ENCODE measurements at regions not wholly inside any gene's neighbourhood (a gene's known extent, or its start where the extent isn't known, plus 50 kb on each side); places are given as distances from the start of the nearest gene placed in this dataset.

- no peaks in the 10 kb centered on the region for H3K9me3 Mint-ChIP-seq
- no peak overlapping the region for H3K4me3 Mint-ChIP-seq
- H3K4me1 Mint-ChIP-seq = no peaks in the 10 kb centered on the region
- H3K27ac Mint-ChIP-seq = no peak overlapping the region
- no peaks in the 10 kb centered on the region for H3K27me3 Mint-ChIP-seq
- no peak for DNase-seq
- no peaks in the 10 kb centered on the region for H3K36me3 Mint-ChIP-seq (ENCODE audit: low read depth)
- ATAC-seq = no peak
Measured at GRCh38 chr9:90038763-90039162, 434.0 kb downstream of the GADD45G start.

DNA sequence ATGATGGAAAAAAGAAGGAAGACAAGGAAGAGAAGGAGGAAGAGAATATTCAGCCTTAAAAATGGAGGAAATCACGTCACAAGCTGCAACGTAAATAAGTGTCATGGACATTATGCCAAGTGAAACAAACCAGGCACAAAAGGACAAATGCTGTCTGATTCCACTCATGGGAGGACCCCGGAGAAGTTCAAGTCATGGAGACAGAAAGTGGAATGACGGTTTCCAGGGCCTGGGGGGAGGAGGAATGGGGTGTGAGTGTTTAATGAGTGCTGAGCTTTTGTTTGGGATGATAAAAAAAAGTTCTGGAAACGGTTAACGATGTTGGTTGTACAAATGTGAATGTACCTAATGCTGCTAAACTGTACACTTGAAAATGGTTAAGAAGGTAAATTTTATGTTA lies 439.5 kb downstream of the GADD45G start:
- H3K36me3 Mint-ChIP-seq (ENCODE audit: low read depth) = no peaks in the 10 kb centered on the region
- DNase-seq = no peak
- H3K27me3 Mint-ChIP-seq = peaks cover 5% of the 10 kb centered on the region
- H3K27ac Mint-ChIP-seq = no peak overlapping the region
- peaks cover 25% of the 10 kb centered on the region for H3K4me1 Mint-ChIP-seq
- no peak overlapping the region for H3K4me3 Mint-ChIP-seq
- no peak for ATAC-seq
- H3K9me3 Mint-ChIP-seq = peaks cover 5% of the 10 kb centered on the region

GRCh38 chr9:90044710-90045151 lies 439.9 kb downstream of the GADD45G start:
- Mint-ChIP-seq H3K4me1 (peaks cover 25% of the 10 kb centered on the region), H3K9me3 (peaks cover 6% of the 10 kb centered on the region), H3K27ac (no peak overlapping the region), H3K4me3 (no peak overlapping the region), H3K27me3 (peaks cover 5% of the 10 kb centered on the region), H3K36me3 (ENCODE audit: low read depth) (no peaks in the 10 kb centered on the region)
- peak; percentile 69 for ATAC-seq
- no peak for DNase-seq

DNA sequence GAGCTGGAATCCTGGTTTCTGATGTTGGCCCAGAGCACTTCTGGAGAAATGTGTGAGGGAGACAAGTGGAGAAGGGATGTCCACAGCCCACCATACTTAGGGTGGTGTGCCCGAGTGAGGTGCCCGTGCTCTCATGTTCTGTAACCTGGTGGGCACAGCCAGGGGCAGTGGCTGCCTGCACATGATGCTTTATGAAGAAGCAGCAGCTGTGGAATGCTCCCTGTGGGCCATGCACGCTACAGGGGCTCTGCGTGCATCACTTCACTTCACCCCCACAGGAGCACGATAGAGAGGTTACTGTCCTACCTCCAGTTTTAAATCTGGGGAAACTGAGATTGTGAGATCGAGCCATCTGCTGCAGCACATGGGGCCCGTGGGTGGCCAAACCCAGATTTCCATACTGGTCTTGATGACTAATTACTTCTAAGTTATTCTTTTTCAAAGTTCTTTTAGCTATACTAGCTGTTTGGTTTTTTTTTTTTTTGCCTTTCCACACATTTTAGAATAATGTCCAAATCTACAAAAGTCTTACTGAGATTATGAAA lies 441.6 kb downstream of the GADD45G start:
- no peak overlapping the region for H3K27ac Mint-ChIP-seq
- H3K4me1 Mint-ChIP-seq = peaks cover 25% of the 10 kb centered on the region
- peaks cover 6% of the 10 kb centered on the region for H3K9me3 Mint-ChIP-seq

GRCh38 chr9:90047828-90048227 lies 443.0 kb downstream of the GADD45G start:
- Mint-ChIP-seq H3K27me3 (peaks cover 22% of the 10 kb centered on the region), H3K9me3 (peaks cover 6% of the 10 kb centered on the region), H3K36me3 (ENCODE audit: low read depth) (no peaks in the 10 kb centered on the region), H3K27ac (no peak overlapping the region), H3K4me3 (no peak overlapping the region), H3K4me1 (peaks cover 25% of the 10 kb centered on the region)
- no peak for DNase-seq
- no peak for ATAC-seq

More for the DNA sequence above, 441.6 kb downstream of the GADD45G start:
- ATAC-seq (peak; percentile 69), DNase-seq (peak; percentile 25)
- Mint-ChIP-seq H3K36me3 (ENCODE audit: low read depth) (no peaks in the 10 kb centered on the region), H3K27me3 (peaks cover 9% of the 10 kb centered on the region), H3K4me3 (no peak overlapping the region)

DNA sequence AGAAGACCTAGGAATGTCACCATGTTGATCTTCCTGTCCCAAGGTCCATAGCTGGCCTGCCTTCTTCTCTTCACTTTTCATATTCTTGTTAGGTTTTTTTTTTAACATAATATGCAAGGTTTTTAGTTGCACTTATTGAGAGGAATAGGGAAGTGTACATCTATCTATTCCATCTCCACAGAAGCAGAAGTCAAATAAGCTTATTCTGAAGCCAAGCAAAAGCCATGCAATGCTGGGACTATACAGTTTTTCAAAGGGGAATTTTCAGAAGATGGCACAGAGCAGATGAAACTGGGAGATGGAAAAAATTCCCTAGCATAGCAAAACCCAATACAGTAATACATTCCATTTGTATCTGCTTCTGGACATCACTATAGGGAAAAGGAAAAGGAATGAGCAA lies 447.6 kb downstream of the GADD45G start:
- DNase-seq = no peak
- Mint-ChIP-seq H3K36me3 (ENCODE audit: low read depth) (peaks cover 6% of the 10 kb centered on the region), H3K4me3 (no peak overlapping the region), H3K9me3 (peaks cover 10% of the 10 kb centered on the region), H3K4me1 (no peaks in the 10 kb centered on the region), H3K27me3 (peaks cover 42% of the 10 kb centered on the region), H3K27ac (no peak overlapping the region)
- ATAC-seq = no peak

GRCh38 chr9:90053027-90053426 lies 448.2 kb downstream of the GADD45G start:
- ATAC-seq = no peak
- Mint-ChIP-seq H3K36me3 (ENCODE audit: low read depth) (peaks cover 6% of the 10 kb centered on the region), H3K27me3 (peaks cover 42% of the 10 kb centered on the region), H3K4me1 (no peaks in the 10 kb centered on the region), H3K27ac (no peak overlapping the region), H3K9me3 (peaks cover 10% of the 10 kb centered on the region), H3K4me3 (no peak overlapping the region)
- peak; percentile 22 for DNase-seq

DNA sequence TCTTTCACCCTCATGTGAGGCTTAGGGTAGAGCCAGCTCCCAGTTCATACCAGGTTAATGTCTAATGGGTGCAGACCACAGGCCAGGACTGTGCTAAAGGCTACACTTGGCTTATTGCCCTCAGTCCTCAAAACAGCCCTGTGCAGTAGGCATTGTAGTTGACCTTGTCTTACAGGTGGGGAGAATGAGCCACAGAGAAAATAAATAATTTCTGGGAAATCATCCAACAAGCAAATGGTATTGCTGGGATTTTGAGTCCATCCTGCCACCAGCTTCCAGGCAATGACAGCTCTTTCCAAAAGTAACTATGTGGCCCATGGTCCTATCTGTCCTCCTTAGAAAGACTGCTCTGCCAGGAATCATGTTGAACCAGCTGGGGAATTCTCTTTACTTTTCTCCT lies 450.0 kb downstream of the GADD45G start:
- Mint-ChIP-seq H3K4me1 (no peaks in the 10 kb centered on the region), H3K27ac (no peak overlapping the region), H3K36me3 (ENCODE audit: low read depth) (peaks cover 6% of the 10 kb centered on the region), H3K9me3 (peaks cover 5% of the 10 kb centered on the region), H3K4me3 (no peak overlapping the region), H3K27me3 (peaks cover 38% of the 10 kb centered on the region)
- ATAC-seq = no peak
- no peak for DNase-seq

GRCh38 chr9:90055226-90055625 lies 450.4 kb downstream of the GADD45G start:
- ATAC-seq (no peak), DNase-seq (no peak)
- no peaks in the 10 kb centered on the region for H3K4me1 Mint-ChIP-seq
- peaks cover 5% of the 10 kb centered on the region for H3K9me3 Mint-ChIP-seq
- H3K27ac Mint-ChIP-seq = no peak overlapping the region
- no peak overlapping the region for H3K4me3 Mint-ChIP-seq
- peaks cover 38% of the 10 kb centered on the region for H3K27me3 Mint-ChIP-seq
- peaks cover 6% of the 10 kb centered on the region for H3K36me3 Mint-ChIP-seq (ENCODE audit: low read depth)

DNA sequence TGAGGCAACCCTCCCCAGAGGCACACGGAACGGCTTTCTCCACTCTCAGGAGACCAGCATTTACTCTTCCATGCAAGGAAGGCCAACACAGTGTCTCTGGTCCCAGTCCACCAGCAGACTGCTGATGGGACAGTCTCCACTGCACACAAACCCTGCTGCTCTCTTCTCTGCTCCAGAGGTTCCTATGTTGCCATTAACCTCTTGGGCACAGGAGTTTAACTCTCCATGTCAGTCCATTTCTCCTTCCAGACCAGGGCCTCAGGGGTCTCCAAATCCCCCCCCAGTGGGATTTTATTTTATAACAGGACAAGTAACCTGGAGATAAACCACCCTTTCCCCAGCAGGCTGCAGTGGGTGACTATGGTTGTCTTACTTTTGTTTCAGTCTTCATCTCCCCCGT lies 452.5 kb downstream of the GADD45G start:
- H3K4me3 Mint-ChIP-seq = no peak overlapping the region
- ATAC-seq (no peak), DNase-seq (no peak)
- peaks cover 28% of the 10 kb centered on the region for H3K27me3 Mint-ChIP-seq
- no peaks in the 10 kb centered on the region for H3K4me1 Mint-ChIP-seq
- H3K9me3 Mint-ChIP-seq = peaks cover 5% of the 10 kb centered on the region
- H3K27ac Mint-ChIP-seq = no peak overlapping the region
- peaks cover 6% of the 10 kb centered on the region for H3K36me3 Mint-ChIP-seq (ENCODE audit: low read depth)

DNA sequence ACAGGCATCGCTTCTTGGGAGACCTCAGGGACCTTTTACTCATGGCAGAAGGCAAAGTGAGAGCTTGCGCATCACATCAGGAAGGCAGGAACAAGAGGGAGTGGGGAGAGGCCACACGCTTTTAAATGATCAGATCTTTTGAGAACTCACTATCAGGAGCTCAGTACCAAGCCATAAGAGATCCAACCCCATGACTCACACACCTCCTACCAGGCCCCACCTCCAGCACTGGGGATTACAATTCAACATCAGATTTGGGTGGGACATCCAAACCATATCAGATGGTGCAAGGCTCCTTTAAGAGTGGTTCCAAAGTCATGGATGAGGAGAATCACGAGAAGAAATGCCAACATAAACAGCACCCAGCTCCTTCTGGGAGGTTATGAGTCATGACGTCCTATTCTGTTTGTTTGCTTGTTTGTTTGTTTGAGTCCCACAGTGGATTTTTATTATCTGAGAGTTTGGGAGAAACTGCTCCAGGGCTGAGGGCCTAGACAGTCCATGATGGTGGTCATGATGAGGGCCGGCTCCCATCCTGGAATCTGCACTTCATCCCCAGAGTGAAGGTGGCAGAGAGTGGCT lies 453.5 kb downstream of the GADD45G start:
- DNase-seq (no peak), ATAC-seq (no peak)
- Mint-ChIP-seq H3K9me3 (peaks cover 5% of the 10 kb centered on the region), H3K36me3 (ENCODE audit: low read depth) (peaks cover 6% of the 10 kb centered on the region), H3K27ac (no peak overlapping the region), H3K27me3 (peaks cover 24% of the 10 kb centered on the region), H3K4me3 (no peak overlapping the region), H3K4me1 (no peaks in the 10 kb centered on the region)

GRCh38 chr9:90059436-90059835 lies 454.6 kb downstream of the GADD45G start:
- no peaks in the 10 kb centered on the region for H3K4me1 Mint-ChIP-seq
- H3K9me3 Mint-ChIP-seq = peaks cover 5% of the 10 kb centered on the region
- no peak for ATAC-seq
- DNase-seq = no peak
- H3K27ac Mint-ChIP-seq = no peak overlapping the region
- H3K4me3 Mint-ChIP-seq = no peak overlapping the region
- peaks cover 6% of the 10 kb centered on the region for H3K36me3 Mint-ChIP-seq (ENCODE audit: low read depth)
- H3K27me3 Mint-ChIP-seq = peaks cover 14% of the 10 kb centered on the region

DNA sequence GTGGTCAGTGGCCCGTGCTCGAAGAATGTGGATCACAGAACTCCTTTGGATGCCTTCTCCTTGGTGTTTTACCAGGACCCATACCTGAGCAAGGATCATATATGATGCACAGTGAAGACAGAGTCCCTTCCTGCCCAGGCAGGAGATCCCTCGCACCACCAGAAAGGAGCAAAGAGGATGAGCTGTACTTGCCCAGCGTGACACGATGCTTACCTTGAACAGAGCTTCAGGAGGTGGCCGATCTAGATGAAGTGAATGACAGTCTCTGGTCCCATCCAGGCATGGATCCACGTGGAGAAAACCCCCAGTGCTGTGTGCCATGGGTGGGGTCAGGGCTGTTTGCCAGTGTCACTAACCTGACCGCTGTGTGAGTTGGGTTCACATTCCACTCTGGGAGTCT lies 455.4 kb downstream of the GADD45G start:
- no peak overlapping the region for H3K27ac Mint-ChIP-seq
- DNase-seq (no peak), ATAC-seq (no peak)
- peaks cover 10% of the 10 kb centered on the region for H3K27me3 Mint-ChIP-seq
- H3K9me3 Mint-ChIP-seq = peaks cover 5% of the 10 kb centered on the region
- H3K4me1 Mint-ChIP-seq = no peaks in the 10 kb centered on the region
- peaks cover 6% of the 10 kb centered on the region for H3K36me3 Mint-ChIP-seq (ENCODE audit: low read depth)
- H3K4me3 Mint-ChIP-seq = no peak overlapping the region

- Mint-ChIP-seq H3K4me3 (no peak overlapping the region), H3K36me3 (ENCODE audit: low read depth) (peaks cover 1% of the 10 kb centered on the region), H3K27me3 (peaks cover 5% of the 10 kb centered on the region), H3K27ac (no peak overlapping the region), H3K9me3 (peaks cover 2% of the 10 kb centered on the region), H3K4me1 (no peaks in the 10 kb centered on the region)
- DNase-seq (no peak), ATAC-seq (no peak)
Measured at GRCh38 chr9:90061187-90061586, 456.4 kb downstream of the GADD45G start.

- Mint-ChIP-seq H3K9me3 (no peaks in the 10 kb centered on the region), H3K4me1 (no peaks in the 10 kb centered on the region), H3K27ac (no peak overlapping the region), H3K4me3 (no peak overlapping the region), H3K36me3 (ENCODE audit: low read depth) (no peaks in the 10 kb centered on the region), H3K27me3 (peaks cover 10% of the 10 kb centered on the region)
- ATAC-seq (no peak), DNase-seq (no peak)
Measured at GRCh38 chr9:90062982-90063381, 458.2 kb downstream of the GADD45G start.

- no peak for DNase-seq
- no peaks in the 10 kb centered on the region for H3K4me1 Mint-ChIP-seq
- H3K4me3 Mint-ChIP-seq = no peak overlapping the region
- H3K27ac Mint-ChIP-seq = no peak overlapping the region
- ATAC-seq = no peak
- H3K27me3 Mint-ChIP-seq = peaks cover 20% of the 10 kb centered on the region
- H3K9me3 Mint-ChIP-seq = no peaks in the 10 kb centered on the region
- H3K36me3 Mint-ChIP-seq (ENCODE audit: low read depth) = no peaks in the 10 kb centered on the region
Measured at GRCh38 chr9:90064248-90064647, 459.4 kb downstream of the GADD45G start.

Data from activated naive CD8-positive, alpha-beta T cell treated with anti-CD3 and anti-CD28 coated beads, Interleukin-2, amount 50 U/mL, for 24 hours (primary cell).